Activated CD4-positive, alpha-beta T cell treated with anti-CD3 and anti-CD28 coated beads, Interleukin-2, amount 10 ng/mL, durations not matched to agents 7 days and 5 days (primary cell): ENCODE measurements at regions not wholly inside any gene's neighbourhood (a gene's known extent, or its start where the extent isn't known, plus 50 kb on each side); places are given as distances from the start of the nearest gene placed in this dataset.

Experiments used
- CTCF ChIA-PET: fragments of 350-600 bp; sonication (Branson Sonifier 250); formaldehyde crosslinking; loops from one replicate; lab custom pipeline; 2021; ENCODE audit warnings: antibody characterized with exemption; lab: Charles Lee
- POLR2A ChIA-PET: fragments of 350-600 bp; sonication (Branson Sonifier 250); formaldehyde crosslinking; loops from one replicate; lab custom pipeline; 2021; ENCODE audit warnings: antibody characterized with exemption; lab: Charles Lee
- DNase-seq: peaks from one replicate; pipeline ENCODE4 v3.0.0-alpha.2; 2020
- H3K27ac Mint-ChIP-seq: one replicate; pipeline ENCODE4 v1.8.0; 2021; ENCODE audit warnings: mild to moderate bottlenecking, moderate library complexity, mixed read lengths
- H3K27me3 Mint-ChIP-seq: one replicate; pipeline ENCODE4 v1.8.0; 2021; ENCODE audit warnings: mixed read lengths
- H3K36me3 Mint-ChIP-seq: one replicate; pipeline ENCODE4 v1.8.0; 2021; ENCODE audit warnings: low read depth, mixed read lengths
- H3K4me1 Mint-ChIP-seq: one replicate; pipeline ENCODE4 v1.8.0; 2021; ENCODE audit warnings: mixed read lengths
- H3K4me3 Mint-ChIP-seq: one replicate; pipeline ENCODE4 v1.8.0; 2021; ENCODE audit warnings: mild to moderate bottlenecking, moderate library complexity, mixed read lengths
- H3K9me3 Mint-ChIP-seq: one replicate; pipeline ENCODE4 v1.8.0; 2021; ENCODE audit warnings: mixed read lengths

GRCh38 chr22:27381552-27381951 lies 420.0 kb downstream of the MN1 start:
- POLR2A ChIA-PET: no interaction called here
- Mint-ChIP-seq H3K4me3 (no peak overlapping the region), H3K27me3 (no peaks in the 10 kb centered on the region), H3K4me1 (no peaks in the 10 kb centered on the region), H3K9me3 (no peaks in the 10 kb centered on the region), H3K36me3 (no peaks in the 10 kb centered on the region), H3K27ac (no peak overlapping the region)
- DNase-seq: no peak
- CTCF ChIA-PET: no interaction called here

DNA sequence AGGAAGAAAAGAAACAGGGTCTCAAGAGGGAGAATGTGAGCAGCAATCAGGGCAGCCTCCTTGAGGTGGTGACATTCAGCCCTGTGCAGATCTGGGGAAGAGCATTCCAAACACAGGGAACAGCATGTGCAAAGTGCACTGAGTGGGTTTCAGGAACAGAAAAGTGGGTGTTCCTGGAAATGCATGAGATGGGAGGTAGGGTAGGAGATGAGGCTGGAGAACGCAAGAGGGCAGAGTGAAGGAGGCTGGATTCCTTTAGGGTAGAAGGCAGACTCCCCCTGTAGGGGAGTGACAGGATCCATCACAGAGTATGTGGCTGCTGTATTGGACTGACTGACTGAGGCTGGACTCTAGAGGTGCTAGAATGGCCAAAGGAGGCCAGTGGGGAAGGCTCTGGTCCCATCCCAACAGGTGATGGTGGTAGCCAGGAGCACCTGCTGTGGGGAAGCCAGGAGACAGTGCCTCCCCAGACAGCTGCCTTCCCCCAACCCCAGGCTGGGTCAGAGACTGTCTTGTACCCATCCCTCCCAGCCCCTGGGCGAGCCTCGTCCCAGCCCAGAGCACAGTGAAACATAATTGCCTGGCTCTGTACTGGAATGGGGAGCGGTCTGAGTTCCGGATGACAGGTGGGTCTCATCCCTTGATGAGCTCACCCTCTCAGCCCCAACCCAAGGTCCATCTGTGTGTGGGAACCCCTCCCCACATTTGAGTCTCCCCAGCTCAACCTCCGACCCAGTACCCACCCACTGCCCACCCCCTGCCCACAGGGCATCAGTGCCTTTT lies 419.4 kb downstream of the MN1 start:
- Mint-ChIP-seq H3K4me1 (no peaks in the 10 kb centered on the region), H3K27me3 (no peaks in the 10 kb centered on the region), H3K9me3 (no peaks in the 10 kb centered on the region), H3K4me3 (no peak overlapping the region), H3K27ac (no peak overlapping the region), H3K36me3 (no peaks in the 10 kb centered on the region)
- ChIA-PET POLR2A (no interaction called here), CTCF (no interaction called here)
- no peak for DNase-seq

DNA sequence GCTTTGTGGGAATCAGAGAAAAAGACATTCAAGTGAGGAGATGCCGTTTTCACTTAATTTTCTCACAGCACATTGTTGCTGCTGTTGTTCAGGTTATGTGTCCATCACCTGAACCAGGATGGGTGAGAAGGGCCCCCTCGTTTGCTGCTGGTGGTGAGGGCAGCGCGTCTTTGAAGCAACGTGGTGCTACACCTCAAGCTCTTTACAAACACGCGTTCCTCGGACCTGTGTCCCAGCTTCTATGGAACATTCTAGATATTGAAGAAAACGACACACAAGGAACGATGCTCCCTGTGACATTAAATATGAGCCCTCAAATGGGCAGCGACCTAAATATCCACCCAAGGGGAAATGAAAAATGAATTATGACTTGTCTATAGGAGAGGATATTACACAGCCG lies 418.6 kb downstream of the MN1 start:
- CTCF ChIA-PET: no interaction called here
- H3K27ac Mint-ChIP-seq: no peak overlapping the region

DNA sequence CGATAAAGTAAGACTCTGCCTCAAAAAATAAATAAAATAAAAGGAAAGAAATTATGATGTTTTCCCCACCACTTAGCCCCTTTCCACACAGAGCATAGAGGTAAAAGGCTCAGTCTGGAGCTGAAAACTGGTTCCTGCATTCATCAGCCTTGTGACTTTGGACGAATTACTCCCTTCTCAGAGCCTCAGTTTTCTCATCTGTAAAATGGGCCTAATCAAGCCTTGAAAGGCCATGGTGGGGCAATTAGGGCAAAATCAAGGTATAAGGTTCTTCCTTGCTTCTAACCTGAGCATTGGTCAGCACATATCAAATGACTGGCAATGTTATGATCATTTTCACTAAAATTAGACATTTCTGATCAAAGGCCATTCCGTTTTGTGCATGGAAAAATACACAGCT lies 417.7 kb downstream of the MN1 start:
- POLR2A ChIA-PET: no interaction called here

More for the DNA sequence above, 418.6 kb downstream of the MN1 start:
- POLR2A ChIA-PET: no interaction called here
- no peaks in the 10 kb centered on the region for H3K36me3 Mint-ChIP-seq
- H3K27me3 Mint-ChIP-seq: no peaks in the 10 kb centered on the region
- H3K9me3 Mint-ChIP-seq: no peaks in the 10 kb centered on the region
- H3K4me3 Mint-ChIP-seq: no peak overlapping the region
- no peak for DNase-seq
- no peaks in the 10 kb centered on the region for H3K4me1 Mint-ChIP-seq

GRCh38 chr22:27385261-27385998 lies 416.1 kb downstream of the MN1 start:
- no peaks in the 10 kb centered on the region for H3K36me3 Mint-ChIP-seq
- CTCF ChIA-PET: no interaction called here
- no peaks in the 10 kb centered on the region for H3K4me1 Mint-ChIP-seq
- H3K9me3 Mint-ChIP-seq: no peaks in the 10 kb centered on the region
- POLR2A ChIA-PET: no interaction called here
- H3K27ac Mint-ChIP-seq: no peak overlapping the region
- no peak overlapping the region for H3K4me3 Mint-ChIP-seq
- DNase-seq: no peak
- H3K27me3 Mint-ChIP-seq: peaks cover 4% of the 10 kb centered on the region

More for the DNA sequence above, 417.7 kb downstream of the MN1 start:
- Mint-ChIP-seq H3K4me1 (no peaks in the 10 kb centered on the region), H3K4me3 (no peak overlapping the region), H3K9me3 (no peaks in the 10 kb centered on the region), H3K36me3 (no peaks in the 10 kb centered on the region), H3K27ac (no peak overlapping the region), H3K27me3 (peaks cover under 1% of the 10 kb centered on the region)
- CTCF ChIA-PET: no interaction called here
- DNase-seq: no peak

GRCh38 chr22:27386186-27386585 lies 415.4 kb downstream of the MN1 start:
- CTCF ChIA-PET: no interaction called here
- H3K27ac Mint-ChIP-seq: no peak overlapping the region

DNA sequence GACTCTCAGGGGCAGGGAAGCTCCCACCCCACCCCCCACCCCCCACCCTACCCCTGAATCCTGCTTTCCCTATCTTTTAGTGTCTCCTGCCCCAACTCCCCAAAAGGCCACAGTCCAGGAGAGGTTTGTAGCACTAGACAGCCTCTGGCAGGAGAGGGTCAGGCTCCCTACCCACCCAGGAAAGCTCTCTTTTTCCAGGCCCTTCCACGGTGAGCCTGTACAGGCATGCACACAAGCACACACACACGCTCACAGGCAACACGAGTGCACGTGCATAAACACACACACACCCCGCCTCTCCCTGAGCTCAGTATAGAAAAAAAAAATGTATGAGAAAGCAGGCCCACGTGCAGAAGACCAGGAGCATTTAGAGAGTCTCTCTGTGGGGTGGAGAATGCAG lies 414.0 kb downstream of the MN1 start:
- H3K36me3 Mint-ChIP-seq: no peaks in the 10 kb centered on the region
- H3K4me3 Mint-ChIP-seq: no peak overlapping the region
- no peaks in the 10 kb centered on the region for H3K9me3 Mint-ChIP-seq
- POLR2A ChIA-PET: no interaction called here
- H3K27ac Mint-ChIP-seq: no peak overlapping the region
- no peaks in the 10 kb centered on the region for H3K4me1 Mint-ChIP-seq
- no peak for DNase-seq
- CTCF ChIA-PET: no interaction called here
- peaks cover 4% of the 10 kb centered on the region for H3K27me3 Mint-ChIP-seq

More at GRCh38 chr22:27386186-27386585, 415.4 kb downstream of the MN1 start:
- Mint-ChIP-seq H3K27me3 (peaks cover 4% of the 10 kb centered on the region), H3K9me3 (no peaks in the 10 kb centered on the region), H3K4me3 (no peak overlapping the region), H3K36me3 (no peaks in the 10 kb centered on the region), H3K4me1 (no peaks in the 10 kb centered on the region)
- POLR2A ChIA-PET: no interaction called here
- no peak for DNase-seq

DNA sequence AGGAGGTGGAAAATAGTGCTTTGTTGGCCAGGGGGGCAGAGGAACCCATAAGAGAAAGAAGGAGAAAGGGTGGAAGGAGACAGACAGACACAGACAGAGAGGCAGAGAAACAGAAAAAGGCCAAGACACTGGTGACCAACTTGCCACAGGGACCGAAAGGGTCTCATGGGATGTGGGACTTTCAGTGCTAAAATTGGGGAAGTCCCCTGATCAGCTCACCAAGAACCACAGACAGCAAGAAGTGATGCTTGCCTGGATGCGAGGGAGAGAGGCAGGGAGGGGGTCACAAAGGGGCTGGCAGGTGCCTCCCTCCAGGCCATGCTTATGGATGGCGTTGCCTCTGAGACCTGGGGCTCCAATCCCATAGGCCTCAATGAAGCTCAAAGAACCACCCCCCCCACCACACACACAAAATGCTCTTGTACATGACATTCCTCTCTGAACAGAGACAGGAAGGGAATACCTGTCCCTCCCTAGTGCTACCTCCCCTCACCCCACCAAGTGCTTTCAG lies 413.4 kb downstream of the MN1 start:
- H3K27me3 Mint-ChIP-seq: peaks cover 4% of the 10 kb centered on the region
- no peak overlapping the region for H3K4me3 Mint-ChIP-seq
- ChIA-PET POLR2A (interaction anchor here (0.5 kb wide), 1 partner anchor 382 kb away, joined by 3 read pairs; no protein-coding TSS in a partner anchor), CTCF (no interaction called here)
- no peaks in the 10 kb centered on the region for H3K9me3 Mint-ChIP-seq
- no peak overlapping the region for H3K27ac Mint-ChIP-seq
- H3K4me1 Mint-ChIP-seq: no peaks in the 10 kb centered on the region
- DNase-seq: no peak
- H3K36me3 Mint-ChIP-seq: no peaks in the 10 kb centered on the region

GRCh38 chr22:27389727-27390075 lies 411.9 kb downstream of the MN1 start:
- Mint-ChIP-seq H3K27ac (no peak overlapping the region), H3K27me3 (peaks cover 4% of the 10 kb centered on the region), H3K36me3 (no peaks in the 10 kb centered on the region), H3K4me3 (no peak overlapping the region), H3K4me1 (no peaks in the 10 kb centered on the region), H3K9me3 (no peaks in the 10 kb centered on the region)
- POLR2A ChIA-PET: no interaction called here
- CTCF ChIA-PET: no interaction called here
- no peak for DNase-seq

GRCh38 chr22:27391092-27391770 lies 410.3 kb downstream of the MN1 start:
- no peak overlapping the region for H3K27ac Mint-ChIP-seq
- ChIA-PET CTCF (no interaction called here), POLR2A (no interaction called here)
- H3K4me3 Mint-ChIP-seq: no peak overlapping the region
- H3K4me1 Mint-ChIP-seq: no peaks in the 10 kb centered on the region
- H3K36me3 Mint-ChIP-seq: no peaks in the 10 kb centered on the region
- no peak for DNase-seq
- no peaks in the 10 kb centered on the region for H3K9me3 Mint-ChIP-seq
- H3K27me3 Mint-ChIP-seq: peaks cover 4% of the 10 kb centered on the region

- no peaks in the 10 kb centered on the region for H3K9me3 Mint-ChIP-seq
- no peak overlapping the region for H3K27ac Mint-ChIP-seq
- ChIA-PET CTCF (no interaction called here), POLR2A (no interaction called here)
- DNase-seq: no peak
- H3K27me3 Mint-ChIP-seq: peaks cover 4% of the 10 kb centered on the region
- no peaks in the 10 kb centered on the region for H3K4me1 Mint-ChIP-seq
- no peaks in the 10 kb centered on the region for H3K36me3 Mint-ChIP-seq
- no peak overlapping the region for H3K4me3 Mint-ChIP-seq
These were observed 408.2 kb downstream of the MN1 start for GRCh38 chr22:27393371-27393770.

GRCh38 chr22:27394806-27395404 lies 406.7 kb downstream of the MN1 start:
- POLR2A ChIA-PET: no interaction called here
- CTCF ChIA-PET: no interaction called here

More at GRCh38 chr22:27394806-27395404, 406.7 kb downstream of the MN1 start:
- no peak for DNase-seq
- Mint-ChIP-seq H3K4me1 (no peaks in the 10 kb centered on the region), H3K36me3 (no peaks in the 10 kb centered on the region), H3K4me3 (no peak overlapping the region), H3K27ac (no peak overlapping the region), H3K27me3 (no peaks in the 10 kb centered on the region), H3K9me3 (no peaks in the 10 kb centered on the region)
